HG03175 (cell line): ENCODE measurements at regions not wholly inside any gene's neighbourhood (a gene's known extent, or its start where the extent isn't known, plus 50 kb on each side); places are given as distances from the start of the nearest gene placed in this dataset.
"Not testable (repeated sequence)": the region's sequence is repeated elsewhere in the genome, so short reads cannot be mapped to it uniquely, and the experiment has no call there.

ENCODE experiments used
- ATAC-seq: cut with Tn5 transposase; IDR thresholded peaks from one replicate; pipeline ENCODE4 v1.9.1; 2021; ENCODE audit warnings: mild to moderate bottlenecking, moderate library complexity; ENCODE audit not compliant: unreplicated experiment

DNA sequence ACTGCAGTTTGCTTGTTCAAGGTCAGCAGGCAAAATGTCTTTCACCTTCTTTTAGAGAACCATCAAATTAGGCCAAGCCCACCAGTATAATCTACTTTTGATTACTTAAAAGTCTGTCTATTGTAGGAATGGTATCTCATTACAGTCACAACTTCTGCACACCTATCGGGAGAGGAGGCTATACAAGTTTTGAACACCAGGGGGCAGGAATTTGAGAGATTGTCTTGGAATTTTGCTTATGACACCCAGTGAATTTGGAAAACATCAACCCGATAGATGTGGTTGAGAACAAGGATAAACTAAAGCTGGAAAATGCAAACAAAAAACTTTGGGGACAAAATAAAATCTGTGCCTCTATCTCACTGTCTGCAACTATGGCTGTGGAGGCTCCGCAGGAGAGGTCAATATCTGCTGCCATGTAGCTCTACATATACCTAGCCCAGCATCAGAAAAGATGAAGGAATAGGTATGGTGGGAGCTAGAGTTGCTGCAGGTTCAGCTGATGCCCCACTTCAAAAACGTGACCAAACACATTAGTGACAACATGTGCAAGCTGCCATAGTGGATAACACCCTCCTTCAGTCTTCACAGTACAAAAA is 1299.2 kb upstream of the SPRY2 start:
- no peak for ATAC-seq

DNA sequence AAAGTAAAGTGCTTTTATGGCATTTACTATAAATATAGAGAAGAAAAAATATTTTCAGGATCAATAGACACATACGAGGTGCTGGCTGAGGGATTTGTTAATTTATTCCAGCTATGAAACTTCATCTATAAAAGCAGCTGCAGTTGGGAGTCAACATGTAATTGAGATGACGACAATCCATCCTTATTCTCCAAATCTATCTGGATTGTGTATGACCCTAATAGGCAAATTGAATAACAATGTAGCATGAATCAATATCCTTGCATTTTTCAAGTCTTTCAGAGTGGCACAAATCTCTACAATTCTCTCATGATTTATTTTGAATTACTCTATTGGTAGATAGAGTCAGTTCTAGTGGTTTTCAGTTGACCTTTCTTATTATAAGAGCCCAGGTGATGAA is 1296.5 kb upstream of the SPRY2 start:
- no peak for ATAC-seq

DNA sequence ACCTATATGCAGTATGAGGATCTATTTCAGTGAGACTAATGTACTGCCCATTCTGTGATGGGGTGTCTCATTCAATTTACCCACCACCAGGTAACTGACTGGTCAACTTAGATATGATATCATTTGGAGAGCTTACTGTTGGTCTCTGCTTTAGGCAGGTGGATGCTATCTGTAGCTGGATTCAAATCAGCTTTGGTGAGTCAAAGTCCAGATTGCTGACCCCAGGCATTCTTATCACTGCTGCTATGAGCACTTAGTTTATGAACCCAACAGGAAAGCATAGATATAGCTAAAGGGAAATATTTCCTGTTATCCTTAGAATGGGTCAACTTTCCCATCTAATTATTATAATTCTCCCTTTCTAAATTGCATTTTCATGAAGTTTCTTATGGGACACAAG is 1295.2 kb upstream of the SPRY2 start:
- no peak for ATAC-seq

DNA sequence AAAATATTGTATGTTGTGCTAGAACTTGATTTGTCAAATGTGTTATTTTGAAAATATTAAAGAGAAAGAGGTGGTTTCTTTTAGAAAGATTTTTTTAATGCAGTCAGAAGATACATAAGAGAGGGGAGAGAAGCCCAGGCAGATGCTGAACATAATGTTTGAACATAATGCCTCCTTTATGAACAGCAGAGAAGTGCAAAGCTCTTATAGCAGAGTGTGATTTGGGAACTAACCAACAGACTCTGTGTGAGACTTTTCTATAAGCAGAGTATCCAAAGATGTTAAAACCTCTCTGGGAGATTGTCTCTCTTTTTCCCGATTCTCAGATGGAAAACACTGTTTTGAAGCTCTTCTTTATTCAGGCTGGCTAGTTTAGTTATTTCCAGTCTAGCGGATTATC is 1274.1 kb upstream of the SPRY2 start:
- ATAC-seq, result no peak

DNA sequence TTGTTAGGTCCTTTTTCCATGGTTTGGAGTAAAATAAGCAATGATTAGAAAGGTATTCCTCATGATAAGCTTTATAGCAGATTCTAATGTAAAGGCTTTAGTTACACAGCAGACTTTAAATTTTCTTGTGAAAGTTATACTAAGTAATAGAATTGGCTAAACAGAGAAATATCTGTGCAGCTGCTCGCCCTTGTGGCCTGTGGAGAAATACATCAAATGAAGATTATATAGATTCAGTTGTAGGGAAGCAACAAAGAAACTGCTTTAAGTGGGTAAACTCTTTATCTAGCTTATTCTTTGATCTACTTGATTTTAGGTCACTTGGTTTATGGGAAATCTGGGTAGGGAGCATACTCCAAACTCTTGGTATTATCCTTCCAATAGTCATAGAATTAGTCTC is 1269.7 kb upstream of the SPRY2 start:
- ATAC-seq, result no peak

DNA sequence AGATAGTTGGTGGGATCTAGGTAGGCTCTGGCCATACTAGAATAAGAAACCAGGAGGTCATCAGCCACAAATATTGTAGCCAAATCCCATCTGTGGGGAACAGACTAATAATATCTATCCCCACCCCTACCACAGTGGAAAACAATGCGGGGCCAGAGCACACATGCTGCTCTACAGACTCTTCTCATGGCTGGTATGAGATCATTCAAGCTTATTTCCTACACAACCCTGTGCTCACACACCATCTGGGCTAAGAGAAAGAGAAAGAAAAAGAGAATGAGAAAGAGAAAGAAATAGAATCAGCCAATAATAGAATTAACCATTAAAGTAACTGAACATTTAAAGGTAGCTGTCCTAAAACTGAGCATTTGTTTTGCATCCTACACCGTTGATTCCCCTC is 1268.4 kb upstream of the SPRY2 start:
- ATAC-seq, result no peak

DNA sequence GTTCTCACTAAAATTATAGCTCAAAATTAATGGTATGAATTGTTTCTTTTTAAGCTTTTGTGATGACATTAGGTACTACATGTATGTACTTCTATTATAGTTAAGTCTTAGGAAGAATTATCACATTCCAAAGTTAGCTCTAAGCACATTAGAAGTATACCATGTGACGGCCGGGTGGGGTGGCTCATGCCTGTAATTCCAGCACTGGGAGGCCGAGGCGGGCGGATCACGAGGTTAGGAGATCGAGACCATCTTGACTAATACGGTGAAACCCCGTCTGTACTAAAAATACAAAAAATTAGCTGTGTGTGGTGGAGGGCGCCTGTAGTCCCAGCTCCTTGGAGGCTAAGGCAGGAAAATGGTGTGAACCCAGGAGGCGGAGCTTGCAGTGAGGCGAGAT is 1265.1 kb upstream of the SPRY2 start:
- no peak for ATAC-seq

DNA sequence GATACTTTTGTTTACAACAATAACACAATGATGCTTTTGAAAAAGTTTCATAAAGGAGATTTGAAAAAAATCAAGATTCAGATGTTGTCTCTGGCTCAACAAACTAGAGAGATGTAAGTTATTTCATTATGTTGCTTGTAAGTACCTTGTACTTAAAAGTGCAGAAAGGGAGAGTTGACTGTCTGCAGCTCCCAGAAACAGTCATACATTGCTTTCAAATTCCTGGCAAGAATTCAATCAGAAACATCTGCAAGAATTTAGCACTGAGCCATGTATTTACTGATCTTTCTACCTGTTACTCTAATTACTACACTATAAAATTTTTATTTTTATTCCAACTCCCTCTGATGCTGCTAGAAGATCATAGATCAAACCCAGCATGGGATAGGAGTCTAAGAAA is 1261.3 kb upstream of the SPRY2 start:
- no peak for ATAC-seq

DNA sequence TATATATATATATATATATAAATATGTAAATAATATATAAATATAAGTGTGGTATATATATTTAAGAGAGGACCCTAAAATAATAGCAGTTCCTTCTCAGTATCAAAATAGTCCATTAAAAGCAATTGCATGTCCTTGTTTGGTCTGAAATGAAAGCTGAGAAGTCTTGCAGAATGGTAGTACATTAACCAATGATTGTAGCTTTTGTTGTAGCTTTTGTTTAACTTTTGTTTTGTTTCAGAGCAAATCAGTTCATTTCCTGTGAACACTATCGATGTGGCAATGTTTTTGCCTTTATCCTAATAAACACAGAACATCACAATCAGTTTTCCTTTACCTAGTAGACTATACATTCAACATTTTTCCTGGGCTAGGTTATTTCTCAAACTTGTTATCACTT is 1256.2 kb upstream of the SPRY2 start:
- no peak for ATAC-seq

DNA sequence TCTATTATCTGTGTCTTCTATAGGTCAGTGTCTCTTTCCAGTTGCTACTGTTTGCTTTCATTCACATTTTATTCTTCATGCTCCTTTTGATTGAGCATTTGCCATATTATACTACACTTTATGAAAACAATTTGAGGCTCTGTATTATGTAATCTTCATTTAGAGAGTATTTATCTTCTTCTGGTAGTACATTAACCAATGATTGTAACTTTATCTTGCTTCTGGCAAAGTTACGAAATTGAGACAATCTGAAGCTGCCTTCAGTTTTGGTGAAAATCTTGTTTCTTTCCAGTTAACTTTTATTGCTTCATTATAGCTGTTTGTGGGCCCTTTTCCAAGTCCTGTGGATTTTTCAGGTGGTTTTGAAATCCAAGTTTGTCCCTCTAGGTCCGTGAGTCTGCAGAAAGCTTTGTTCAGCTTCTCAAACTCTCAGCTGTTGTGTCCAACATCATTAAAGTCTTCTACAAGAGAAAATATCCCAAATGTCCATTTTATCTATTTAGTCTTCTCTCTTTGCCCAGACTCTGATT is 1255.4 kb upstream of the SPRY2 start:
- ATAC-seq, result no peak

DNA sequence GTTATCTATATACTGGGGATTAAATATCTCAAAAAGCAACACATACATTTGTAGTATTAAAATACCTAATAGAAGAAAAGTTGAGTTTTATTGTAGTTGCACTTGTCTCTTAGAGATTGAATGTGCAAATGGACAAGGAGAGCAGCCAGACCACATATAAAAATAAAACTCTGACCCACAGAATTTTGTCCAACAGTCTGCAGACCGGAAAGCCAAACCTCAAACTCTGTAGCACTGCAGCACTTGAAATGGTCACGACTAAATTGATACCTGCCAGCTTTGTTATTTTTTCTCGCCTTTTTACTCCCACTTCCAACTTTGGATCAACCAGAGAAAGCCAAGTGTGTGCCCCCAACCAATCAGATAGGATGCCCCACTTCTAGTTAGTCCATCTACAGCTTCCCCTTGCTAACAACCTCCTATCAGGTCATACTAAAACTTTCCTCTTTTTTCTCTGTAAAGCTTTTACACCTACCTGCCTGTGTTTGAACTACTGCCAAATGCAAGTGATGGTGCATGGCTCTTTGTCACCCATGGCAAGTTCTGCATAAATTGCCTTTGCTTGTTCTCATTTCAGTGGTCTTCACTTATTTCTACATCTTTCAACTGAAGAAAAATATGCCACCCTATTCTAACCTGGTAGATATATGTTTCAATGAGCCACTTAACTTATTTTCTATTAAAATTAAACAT is 1250.7 kb upstream of the SPRY2 start:
- ATAC-seq, result no peak

DNA sequence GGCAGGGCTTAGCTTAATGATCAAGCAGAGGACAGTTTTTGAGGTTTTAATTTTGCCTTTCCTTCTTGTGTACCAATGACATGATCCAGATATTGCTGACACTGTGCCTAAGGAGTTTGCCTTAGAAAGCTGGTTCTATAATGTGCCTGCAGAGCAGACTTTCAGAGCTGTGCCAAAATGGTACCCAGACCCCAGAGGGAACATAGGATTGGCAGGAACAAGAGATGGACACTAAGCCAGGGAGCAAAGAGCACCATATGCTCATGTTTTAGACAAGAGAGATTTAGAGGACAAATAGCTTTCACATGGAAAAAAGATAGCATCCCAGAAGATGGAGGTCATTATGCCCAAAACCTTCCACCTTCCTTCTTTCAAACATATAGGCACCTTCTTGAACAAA is 1241.5 kb upstream of the SPRY2 start:
- ATAC-seq, result no peak

DNA sequence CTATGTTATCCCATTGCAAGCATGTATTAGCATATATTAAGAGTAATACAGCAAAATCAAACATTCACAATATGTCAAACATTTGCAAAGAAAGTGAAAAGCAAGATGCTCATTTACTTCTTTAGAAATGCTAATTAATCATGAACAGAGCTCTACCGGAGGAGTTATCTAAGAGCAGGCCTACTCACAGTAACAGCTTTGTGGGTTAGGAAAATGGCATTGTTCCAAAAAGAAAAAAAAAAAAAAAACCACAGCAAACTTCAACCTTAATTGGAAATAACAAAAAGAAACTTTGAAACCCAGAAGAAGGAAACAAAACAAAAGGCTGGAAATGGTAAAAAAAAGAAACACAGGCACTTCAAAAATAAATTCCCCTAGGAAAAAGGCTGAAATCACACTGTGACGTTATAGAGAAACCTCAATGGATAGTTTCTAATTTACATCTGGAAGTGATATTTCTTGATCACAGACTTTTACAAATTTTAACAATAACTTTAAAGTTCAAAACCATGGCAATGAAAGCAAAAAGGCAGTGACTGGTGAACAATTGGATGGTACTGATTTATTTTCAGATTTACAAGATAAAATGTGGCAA is 1236.8 kb upstream of the SPRY2 start:
- ATAC-seq, result no peak

DNA sequence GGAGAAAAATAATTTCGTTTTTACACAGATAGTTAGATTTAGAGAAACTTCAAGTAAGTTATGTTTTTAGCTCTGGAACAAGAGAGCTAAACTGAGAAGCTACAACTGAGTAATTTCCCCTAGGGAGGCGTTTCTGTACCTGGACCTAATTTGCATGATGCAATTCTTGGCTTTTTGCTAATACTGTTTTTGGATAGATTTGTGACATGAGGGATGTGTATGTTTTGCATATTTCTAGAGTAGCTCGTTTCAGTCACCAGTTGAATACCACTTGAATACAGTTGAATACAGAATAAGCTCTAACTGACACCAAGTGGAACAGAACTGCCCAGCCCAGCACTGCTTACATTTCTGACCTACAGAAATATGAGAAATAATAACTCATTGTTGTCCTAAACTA is 1227.9 kb upstream of the SPRY2 start:
- no peak for ATAC-seq

DNA sequence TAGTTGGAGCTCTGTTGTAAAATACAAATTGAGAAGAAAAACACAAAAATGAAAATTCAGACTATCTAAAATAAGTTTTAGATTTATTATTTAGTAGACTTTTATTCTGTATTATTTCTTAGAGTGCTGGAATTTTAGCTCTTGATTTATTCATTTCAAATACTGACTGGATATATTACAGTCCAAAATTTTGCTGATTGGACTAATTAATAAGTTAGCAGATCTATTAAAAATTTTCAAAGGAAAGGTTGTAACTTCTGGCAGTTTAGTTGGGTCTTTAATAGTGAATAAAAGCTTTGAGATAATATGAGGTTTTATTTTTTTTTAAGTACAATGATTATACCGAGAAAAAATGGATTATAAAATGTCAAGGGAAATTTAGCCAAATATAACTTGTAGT is 1224.9 kb upstream of the SPRY2 start:
- no peak for ATAC-seq

DNA sequence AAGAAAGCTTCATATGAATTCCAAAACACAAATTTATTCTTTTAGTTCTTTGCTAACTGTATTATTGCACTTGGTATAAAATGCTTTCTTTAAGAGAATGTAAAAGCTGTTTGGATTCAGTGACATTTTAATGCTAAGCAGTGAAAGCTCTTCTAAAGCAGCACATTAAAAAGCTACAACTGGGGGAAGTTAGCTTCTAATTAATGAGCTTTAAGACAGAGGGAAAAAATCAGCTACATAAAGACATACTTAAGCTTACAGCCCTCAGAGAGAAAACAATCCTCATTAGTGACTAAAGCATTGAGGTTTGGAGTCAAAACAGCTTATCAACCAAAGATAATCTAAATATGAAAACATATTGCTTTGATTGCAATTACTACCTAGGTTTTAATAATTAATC is 1222.2 kb upstream of the SPRY2 start:
- ATAC-seq, result no peak

DNA sequence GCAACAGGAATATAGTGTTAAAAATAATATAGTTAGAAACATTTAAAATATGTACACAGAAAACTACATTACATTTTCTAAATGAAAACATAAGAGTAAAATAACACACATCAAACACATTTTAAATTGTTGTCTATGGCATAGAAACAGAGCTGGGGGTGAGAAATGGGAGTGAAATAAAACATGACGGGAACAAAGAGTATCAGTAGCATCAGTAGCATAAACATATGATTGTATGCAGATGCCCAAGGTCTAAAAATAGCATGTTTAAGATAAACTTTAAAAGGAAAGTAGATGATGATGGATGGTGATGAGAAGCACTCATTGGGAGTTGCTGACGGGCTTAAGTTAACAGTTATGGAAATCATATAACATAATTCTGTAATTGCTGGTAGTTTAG is 1221.7 kb upstream of the SPRY2 start:
- no peak for ATAC-seq

DNA sequence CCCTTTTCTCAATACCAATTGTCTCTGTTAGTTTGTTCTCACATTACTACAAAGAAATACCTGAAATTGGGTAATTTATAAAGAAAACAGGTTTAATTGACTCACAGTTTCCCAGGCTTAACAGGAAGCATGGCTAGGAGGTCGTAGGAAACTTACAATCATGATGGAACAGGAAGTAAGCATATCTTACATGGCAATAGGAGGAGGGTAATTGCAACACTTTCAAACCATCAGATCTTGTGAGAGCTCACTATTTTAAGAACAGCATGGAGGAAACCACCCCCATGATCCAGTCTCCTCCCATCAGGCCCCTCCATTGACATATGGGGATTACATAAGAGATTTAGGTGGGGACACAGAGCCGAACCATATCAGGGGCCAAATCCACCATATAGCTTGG is 1210.1 kb upstream of the SPRY2 start:
- ATAC-seq, result no peak

DNA sequence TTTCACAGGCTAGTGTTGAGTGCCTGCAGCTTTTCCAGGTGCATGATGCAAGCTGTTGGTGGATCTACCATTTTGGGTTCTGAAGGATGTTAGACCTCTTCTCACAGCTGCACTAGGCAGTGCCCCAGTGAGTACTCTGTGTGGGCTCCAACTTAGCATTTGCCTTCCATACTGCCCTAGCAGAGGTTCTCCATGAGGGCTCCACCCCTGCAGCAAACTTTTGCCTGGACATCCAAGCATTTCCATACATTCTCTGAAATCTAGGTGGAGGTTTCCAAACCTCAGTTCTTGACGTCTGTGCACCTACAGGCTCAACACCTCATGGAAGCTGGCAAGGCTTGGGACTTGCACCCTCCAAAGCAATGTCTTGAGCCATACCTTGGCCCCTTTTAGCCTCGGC is 1205.4 kb upstream of the SPRY2 start:
- not testable (repeated sequence) for ATAC-seq

DNA sequence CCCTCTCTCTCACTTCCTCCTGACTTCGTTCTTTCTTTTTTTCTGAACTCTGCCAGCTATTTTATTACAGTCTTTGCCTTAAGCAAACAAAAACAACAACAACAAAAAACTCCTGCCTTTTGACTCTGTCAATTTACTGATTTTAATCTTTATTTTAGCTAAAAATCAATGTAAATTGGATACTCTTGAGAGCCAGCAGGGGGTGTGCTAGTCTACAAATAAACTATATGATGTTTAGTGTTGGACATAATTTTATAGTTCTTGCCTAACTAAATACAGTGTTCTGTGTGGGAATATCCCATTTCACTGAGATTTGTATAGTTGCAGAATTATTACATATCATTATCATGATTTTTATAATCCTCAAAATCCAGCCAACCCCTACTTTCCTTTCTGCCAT is 1199.9 kb upstream of the SPRY2 start:
- ATAC-seq, result no peak

DNA sequence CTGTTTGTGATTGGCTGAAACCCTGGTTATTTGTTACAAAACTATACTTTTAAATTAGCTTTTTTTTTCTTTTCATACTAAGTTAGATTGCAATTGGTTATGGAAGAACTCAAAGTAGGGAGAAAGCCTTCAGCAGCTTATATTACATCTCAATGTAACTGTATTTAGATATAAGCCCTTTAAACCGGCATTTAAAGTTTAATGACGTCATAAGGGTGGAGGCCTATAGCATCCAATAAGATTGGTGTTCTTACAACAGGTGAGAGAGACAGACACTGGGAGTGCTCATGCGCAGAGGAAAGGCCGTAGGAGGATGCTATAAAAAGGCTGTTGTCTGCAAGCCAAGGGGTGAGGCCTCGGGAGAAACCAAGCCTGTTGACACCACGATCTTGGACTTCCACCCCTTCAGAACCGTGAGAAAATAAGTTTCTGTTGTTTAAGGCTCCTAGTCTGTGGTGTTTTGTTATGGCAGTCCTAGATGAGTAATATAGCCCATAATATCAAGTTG is 1198.8 kb upstream of the SPRY2 start:
- ATAC-seq, result no peak

DNA sequence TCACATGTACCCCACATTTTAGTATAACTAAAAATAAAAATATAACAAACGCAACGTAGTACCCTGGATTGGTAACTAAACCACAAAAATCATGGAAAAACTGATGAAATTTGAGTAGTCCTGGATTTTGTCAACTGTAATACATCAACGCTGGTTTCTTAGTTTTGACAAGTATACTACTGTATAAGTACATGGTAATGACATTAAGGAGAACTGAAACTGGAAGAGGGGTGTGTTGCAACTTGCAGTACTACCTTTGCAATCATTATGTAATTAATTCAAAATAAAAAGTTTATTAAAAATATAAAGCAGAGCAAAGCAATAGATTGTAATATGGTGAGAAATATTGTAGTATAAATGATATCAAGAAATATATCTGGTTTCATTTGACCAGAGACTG is 1158.0 kb upstream of the SPRY2 start:
- no peak for ATAC-seq
